ENCODE measurements at regions not wholly inside any gene's neighbourhood (a gene's known extent, or its start where the extent isn't known, plus 50 kb on each side); places are given as distances from the start of the nearest gene placed in this dataset.

- TF ChIP-seq, protein P1, sequence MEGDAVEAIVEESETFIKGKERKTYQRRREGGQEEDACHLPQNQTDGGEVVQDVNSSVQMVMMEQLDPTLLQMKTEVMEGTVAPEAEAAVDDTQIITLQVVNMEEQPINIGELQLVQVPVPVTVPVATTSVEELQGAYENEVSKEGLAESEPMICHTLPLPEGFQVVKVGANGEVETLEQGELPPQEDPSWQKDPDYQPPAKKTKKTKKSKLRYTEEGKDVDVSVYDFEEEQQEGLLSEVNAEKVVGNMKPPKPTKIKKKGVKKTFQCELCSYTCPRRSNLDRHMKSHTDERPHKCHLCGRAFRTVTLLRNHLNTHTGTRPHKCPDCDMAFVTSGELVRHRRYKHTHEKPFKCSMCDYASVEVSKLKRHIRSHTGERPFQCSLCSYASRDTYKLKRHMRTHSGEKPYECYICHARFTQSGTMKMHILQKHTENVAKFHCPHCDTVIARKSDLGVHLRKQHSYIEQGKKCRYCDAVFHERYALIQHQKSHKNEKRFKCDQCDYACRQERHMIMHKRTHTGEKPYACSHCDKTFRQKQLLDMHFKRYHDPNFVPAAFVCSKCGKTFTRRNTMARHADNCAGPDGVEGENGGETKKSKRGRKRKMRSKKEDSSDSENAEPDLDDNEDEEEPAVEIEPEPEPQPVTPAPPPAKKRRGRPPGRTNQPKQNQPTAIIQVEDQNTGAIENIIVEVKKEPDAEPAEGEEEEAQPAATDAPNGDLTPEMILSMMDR (IDR thresholded peaks at IDR 0.05 in 2 of 3, conservative IDR thresholded peaks at IDR 0.05 in 1 of 3; ENCODE audit: control insufficient read depth in 2 of 3, extremely low read depth in 1 of 3, insufficient read depth in 1 of 3, low read depth in 3 of 3, low read length in 3 of 3) = no peak
- TF ChIP-seq EP300 (IDR thresholded peaks at IDR 0.05; ENCODE audit: borderline replicate concordance in 1 of 2, control insufficient read depth in 1 of 2, low read depth in 2 of 2, low read length in 2 of 2) (no peak), SMC3 (IDR thresholded peaks at IDR 0.05; ENCODE audit: borderline replicate concordance, low read length) (no peak), EZH2 (IDR thresholded peaks at IDR 0.05; ENCODE audit: borderline replicate concordance, control insufficient read depth, low read depth, low read length) (no peak), FOXM1 (IDR thresholded peaks at IDR 0.05; ENCODE audit: low read depth, low read length) (no peak), CHD1 (IDR thresholded peaks at IDR 0.05; ENCODE audit: low read depth, low read length) (no peak), STAT1 (conservative IDR thresholded peaks at IDR 0.05) (no peak)
Measured at GRCh38 chr7:148514236-148514635, 76.3 kb upstream of the C7orf33 start.

Measured in GM12878 (cell line).